HepG2 (cell line): ENCODE measurements at regions not wholly inside any gene's neighbourhood (a gene's known extent, or its start where the extent isn't known, plus 50 kb on each side); places are given as distances from the start of the nearest gene placed in this dataset.

ENCODE experiments used
- ATAC-seq: fragments of 200-7000 bp; cut with Tn5 transposase; 3 replicates; pipeline ENCODE4 v1.9.1; 2020; ENCODE audit warnings: mild to moderate bottlenecking, moderate library complexity
- BruUV-seq: library from RNA; stranded (reverse); fragments of 400-500 nt; replicated peaks from 2 replicates; lab custom pipeline; 2021; lab: Mats Ljungman, UMichigan
- CTCF ChIA-PET: fragments of 300-600 bp; formaldehyde crosslinking; extraction: SDS; loops from one replicate; lab custom pipeline; 2021; ENCODE audit warnings: low total read pairs, inconsistent platforms, low intra/inter-chr PET ratio; lab: Yijun Ruan, JAX
- POLR2A ChIA-PET: fragments of 350-600 bp; sonication (Branson Sonifier 250); formaldehyde crosslinking; loops from one replicate; lab custom pipeline; 2020; ENCODE audit warnings: antibody characterized with exemption, inconsistent platforms; lab: Yijun Ruan, JAX
- DNase-seq: peaks from one replicate; pipeline ENCODE4 v3.0.0-alpha.2; 2015; ENCODE audit warnings: low spot score
- FAIRE-seq: peaks from 3 replicates; lab custom pipeline; 2011; peaks lifted over from hg19 to GRCh38; lab: Jason Lieb, UNC
- H2AFZ ChIP-seq: one replicate; pipeline ENCODE4 v1.6.1; 2011; ENCODE audit warnings: low read length, inconsistent platforms
- H3K27ac ChIP-seq: fragments of 300-600 bp; 3 replicates; pipeline ENCODE4 v1.8.0; 2011; ENCODE audit warnings: mixed run types, mild to moderate bottlenecking, mixed read lengths, low read length, inconsistent platforms; ENCODE audit not compliant: insufficient read depth; ENCODE audit errors: extremely low read length
- H3K27me3 ChIP-seq, 2 experiments: fragments of 200-600 bp in 1 of 2; 2 replicates in 1 of 2; 3 replicates in 1 of 2; pipeline versions ENCODE4 v1.6.0 to v1.8.0; 2011; ENCODE audit warnings: low read length in 2 of 2, mild to moderate bottlenecking in 2 of 2, moderate library complexity in 2 of 2, inconsistent platforms in 1 of 2; ENCODE audit not compliant: insufficient read depth in 2 of 2, control insufficient read depth in 1 of 2
- H3K36me3 ChIP-seq, 2 experiments: fragments of 200-600 bp in 1 of 2; replicated peaks in 1 of 2; 2 replicates in 1 of 2; 3 replicates in 1 of 2; pipeline versions ENCODE4 v1.5.1 to v1.8.0; 2011; ENCODE audit warnings: low read length in 2 of 2, inconsistent platforms in 1 of 2; ENCODE audit not compliant: insufficient read depth in 2 of 2, control insufficient read depth in 1 of 2
- H3K4me1 ChIP-seq: 2 replicates; pipeline ENCODE4 v1.5.1; 2012; ENCODE audit warnings: low read length, inconsistent platforms; ENCODE audit not compliant: insufficient read depth
- H3K4me2 ChIP-seq: 2 replicates; pipeline ENCODE4 v1.6.0; 2011; ENCODE audit warnings: low read depth, low read length, inconsistent platforms
- H3K4me3 ChIP-seq, 3 experiments: fragments of 200-600 bp in 1 of 3; sonication (generic), shearing (Covaris generic) in 1 of 3; replicated peaks in 1 of 3; 2 replicates each; pipeline ENCODE4 v1.5.1; 2011 to 2016; ENCODE audit warnings: low read length in 3 of 3, inconsistent platforms in 2 of 3, low read depth in 2 of 3, mild to moderate bottlenecking in 2 of 3, control low read depth in 1 of 3, mixed read lengths in 1 of 3; ENCODE audit not compliant: insufficient read depth in 1 of 3
- H3K79me2 ChIP-seq: one replicate; pipeline ENCODE4 v1.6.1; 2011; ENCODE audit warnings: low read length, inconsistent platforms; ENCODE audit not compliant: insufficient read depth
- H3K9ac ChIP-seq: 2 replicates; pipeline ENCODE4 v1.6.0; 2011; ENCODE audit warnings: mild to moderate bottlenecking, low read depth, low read length, inconsistent platforms; ENCODE audit not compliant: insufficient read depth
- H3K9me3 ChIP-seq: 2 replicates; pipeline ENCODE4 v1.5.1; 2012; ENCODE audit warnings: mild to moderate bottlenecking, low read length
- H4K20me1 ChIP-seq: 2 replicates; pipeline ENCODE4 v1.6.0; 2011; ENCODE audit warnings: inconsistent platforms, mild to moderate bottlenecking, low read length, moderate library complexity; ENCODE audit not compliant: insufficient read depth
- ADNP ChIP-seq: sonication (generic); formaldehyde crosslinking; IDR thresholded peaks from 2 replicates; pipeline ENCODE4 v1.4.0; 2020; ENCODE audit warnings: missing genetic modification reagents
- ARNT2 ChIP-seq: sonication (generic); formaldehyde crosslinking; IDR thresholded peaks from 2 replicates; pipeline ENCODE4 v1.8.0; 2022; ENCODE audit warnings: mild to moderate bottlenecking, low read depth, missing genetic modification reagents, moderate library complexity
- GATAD2A ChIP-seq: IDR thresholded peaks from 2 replicates; pipeline ENCODE4 v1.6.1; 2016
- HDAC6 ChIP-seq: fragments of 200-600 bp; sonication (generic); IDR thresholded peaks from 2 replicates; pipeline ENCODE4 v1.7.0; 2017; ENCODE audit warnings: mild to moderate bottlenecking, antibody characterized with exemption, low read length, low read depth
- LCORL ChIP-seq, 2 experiments: fragments of 450-650 bp in 1 of 2; sonication (generic) in 1 of 2; formaldehyde crosslinking in 1 of 2; IDR thresholded peaks; 2 replicates each; pipeline versions ENCODE4 v1.5.0 to v1.6.1; 2017 to 2020; ENCODE audit warnings: antibody characterized with exemption in 1 of 2, missing genetic modification reagents in 1 of 2
- ZNF350 ChIP-seq: sonication (generic); formaldehyde crosslinking; IDR thresholded peaks from 2 replicates; pipeline ENCODE4 v1.4.0; 2020; ENCODE audit warnings: mild to moderate bottlenecking, low read depth, missing genetic modification reagents, borderline replicate concordance
- ZNF460 ChIP-seq: sonication (generic); formaldehyde crosslinking; IDR thresholded peaks from 2 replicates; pipeline ENCODE4 v1.5.1; 2020; ENCODE audit warnings: missing genetic modification reagents, mild to moderate bottlenecking, borderline replicate concordance
- ZNF883 ChIP-seq: sonication (generic); formaldehyde crosslinking; IDR thresholded peaks from 2 replicates; pipeline ENCODE4 v1.5.1; 2020; ENCODE audit warnings: mild to moderate bottlenecking, missing genetic modification reagents; ENCODE audit errors: not compliant biosample characterization
- WGBS: methylation state at CpG from one replicate; pipeline ENCODE4 v1.1.6; 2017; ENCODE audit warnings: low lambda C conversion rate; 5-methylcytosine and 5-hydroxymethylcytosine counted together
- in situ Hi-C: cut with HindIII; loops from 2 replicates; pipeline ENCODE4 v1.10.0; 2017; ENCODE audit warnings: low pct_unique_long_range_greater_than_20kb; ENCODE audit not compliant: extremely low pct_ligation_motif_present
- intact Hi-C: fragments of 100-400 bp; cut with micrococcal nuclease; formaldehyde crosslinking; loops from one replicate; pipeline ENCODE4 v1.10.0; 2022; ENCODE audit not compliant: unreplicated experiment
- TF ChIP-seq, protein P1 (sequence below): sonication (generic); formaldehyde crosslinking; conservative IDR thresholded peaks from 2 replicates; pipeline ENCODE4 v1.8.1; 2023; ENCODE audit warnings: missing genetic modification reagents

- Histone ChIP-seq H3K9me3 (no peaks in the 10 kb centered on the region), H3K36me3 (no peaks in the 10 kb centered on the region), H3K27ac (no peak overlapping the region), H3K9ac (no peak overlapping the region), H2AFZ (no peak overlapping the region), H3K4me2 (no peak overlapping the region), H3K27me3 (no peaks in the 10 kb centered on the region), H4K20me1 (no peaks in the 10 kb centered on the region), H3K4me3 (no peak overlapping the region), H3K79me2 (no peaks in the 10 kb centered on the region), H3K4me1 (no peaks in the 10 kb centered on the region)
- ChIA-PET CTCF (no interaction called here), POLR2A (no interaction called here)
- intact Hi-C loops (no loop called here), in situ Hi-C loops (no loop called here)
- FAIRE-seq (no peak), DNase-seq (no peak), ATAC-seq (no peak)
- no TSS peak for BruUV-seq
- TF ChIP-seq ADNP (CRISPR knock-in tag), result no peak
- TF ChIP-seq ZNF350 (CRISPR knock-in tag), result no peak
- no peak for TF ChIP-seq ZNF883 (CRISPR knock-in tag)
- TF ChIP-seq LCORL (IDR thresholded peaks at IDR 0.05), result no peak
- no peak for TF ChIP-seq LCORL (CRISPR knock-in tag; IDR thresholded peaks at IDR 0.05)
- no peak for TF ChIP-seq ARNT2 (CRISPR knock-in tag)
- TF ChIP-seq, protein P1, sequence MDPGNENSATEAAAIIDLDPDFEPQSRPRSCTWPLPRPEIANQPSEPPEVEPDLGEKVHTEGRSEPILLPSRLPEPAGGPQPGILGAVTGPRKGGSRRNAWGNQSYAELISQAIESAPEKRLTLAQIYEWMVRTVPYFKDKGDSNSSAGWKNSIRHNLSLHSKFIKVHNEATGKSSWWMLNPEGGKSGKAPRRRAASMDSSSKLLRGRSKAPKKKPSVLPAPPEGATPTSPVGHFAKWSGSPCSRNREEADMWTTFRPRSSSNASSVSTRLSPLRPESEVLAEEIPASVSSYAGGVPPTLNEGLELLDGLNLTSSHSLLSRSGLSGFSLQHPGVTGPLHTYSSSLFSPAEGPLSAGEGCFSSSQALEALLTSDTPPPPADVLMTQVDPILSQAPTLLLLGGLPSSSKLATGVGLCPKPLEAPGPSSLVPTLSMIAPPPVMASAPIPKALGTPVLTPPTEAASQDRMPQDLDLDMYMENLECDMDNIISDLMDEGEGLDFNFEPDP (CRISPR knock-in tag), result no peak
- no peak for TF ChIP-seq ZNF460 (CRISPR knock-in tag)
- TF ChIP-seq HDAC6, result no peak
- TF ChIP-seq GATAD2A (CRISPR knock-in tag), result no peak
- 7% methylated on average over 2 of the region's 2 CpGs for WGBS
Measured at GRCh38 chr6:98516206-98516605, 318.2 kb upstream of the POU3F2 start.
